Osteoblast (primary cell): ENCODE measurements at regions not wholly inside any gene's neighbourhood (a gene's known extent, or its start where the extent isn't known, plus 50 kb on each side); places are given as distances from the start of the nearest gene placed in this dataset.

Experiments
- DNase-seq: peaks from one replicate; pipeline ENCODE4 v3.0.0; 2011; ENCODE audit warnings: low spot score, mixed read lengths; ENCODE audit not compliant: insufficient read length; ENCODE audit errors: missing footprints
- H2AFZ ChIP-seq: 2 replicates; pipeline ENCODE4 v1.6.0; 2011; ENCODE audit warnings: mild to moderate bottlenecking, low read length
- H3K27ac ChIP-seq: 2 replicates; pipeline ENCODE4 v1.5.1; 2011; ENCODE audit warnings: mild to moderate bottlenecking, low read depth, low read length, moderate library complexity
- H3K27me3 ChIP-seq: 2 replicates; pipeline ENCODE4 v1.6.0; 2012; ENCODE audit warnings: mild to moderate bottlenecking, control low read depth, inconsistent platforms, low read length, moderate library complexity; ENCODE audit not compliant: insufficient read depth
- H3K36me3 ChIP-seq: 2 replicates; pipeline ENCODE4 v1.5.1; 2011; ENCODE audit warnings: mild to moderate bottlenecking, low read length, control low read depth, moderate library complexity; ENCODE audit not compliant: insufficient read depth
- H3K4me1 ChIP-seq: 2 replicates; pipeline ENCODE4 v1.5.1; 2011; ENCODE audit warnings: mild to moderate bottlenecking, low read length, control low read depth, moderate library complexity; ENCODE audit not compliant: insufficient read depth
- H3K4me2 ChIP-seq: 2 replicates; pipeline ENCODE4 v1.6.0; 2011; ENCODE audit warnings: mild to moderate bottlenecking, low read length; ENCODE audit not compliant: insufficient read depth
- H3K4me3 ChIP-seq: fragments of 200-600 bp; sonication (generic); 3 replicates; pipeline ENCODE4 v1.5.1; 2012; ENCODE audit warnings: mild to moderate bottlenecking, low read length, inconsistent platforms; ENCODE audit not compliant: insufficient read depth
- H3K79me2 ChIP-seq: 2 replicates; pipeline ENCODE4 v1.6.0; 2012; ENCODE audit warnings: mild to moderate bottlenecking, low read length, control low read depth, inconsistent platforms; ENCODE audit not compliant: insufficient read depth
- H3K9me3 ChIP-seq: 2 replicates; pipeline ENCODE4 v1.5.1; 2011; ENCODE audit warnings: low read depth, low read length, control low read depth
- H4K20me1 ChIP-seq: 2 replicates; pipeline ENCODE4 v1.6.0; 2012; ENCODE audit warnings: mild to moderate bottlenecking, low read length, control low read depth; ENCODE audit not compliant: insufficient read depth
- TF ChIP-seq, protein P1 (sequence below): IDR thresholded peaks from 2 replicates; pipeline ENCODE4 v1.5.1; 2011; ENCODE audit warnings: mild to moderate bottlenecking, low read depth, low read length, moderate library complexity; ENCODE audit errors: extremely low read depth

DNA sequence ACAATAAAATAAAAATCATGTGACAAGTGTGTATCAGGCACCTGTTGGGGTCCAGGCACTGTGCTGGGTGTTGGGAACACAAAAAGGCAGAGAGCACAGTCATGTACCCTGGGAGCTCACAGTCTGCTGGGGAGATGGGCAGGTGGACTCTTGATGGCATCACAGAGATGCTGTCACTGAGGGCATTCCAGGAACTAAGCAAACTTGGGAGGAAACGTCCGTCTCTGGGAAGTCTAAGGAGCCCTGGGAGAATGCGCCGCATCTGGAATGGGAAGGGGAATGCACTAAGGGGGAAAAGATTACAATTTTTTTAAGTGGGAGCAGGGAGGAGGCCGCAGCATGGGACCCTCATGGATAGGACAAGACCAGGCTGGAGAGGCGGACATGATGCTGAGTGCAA lies 80.9 kb upstream of the ZNF423 start:
- Histone ChIP-seq H3K36me3 (no peaks in the 10 kb centered on the region), H3K79me2 (no peaks in the 10 kb centered on the region), H3K4me2 (no peak overlapping the region), H3K4me1 (no peaks in the 10 kb centered on the region), H4K20me1 (no peaks in the 10 kb centered on the region), H2AFZ (no peak overlapping the region), H3K27me3 (peaks cover 2% of the 10 kb centered on the region), H3K27ac (no peak overlapping the region), H3K9me3 (no peaks in the 10 kb centered on the region), H3K4me3 (no peak overlapping the region)
- TF ChIP-seq, protein P1, sequence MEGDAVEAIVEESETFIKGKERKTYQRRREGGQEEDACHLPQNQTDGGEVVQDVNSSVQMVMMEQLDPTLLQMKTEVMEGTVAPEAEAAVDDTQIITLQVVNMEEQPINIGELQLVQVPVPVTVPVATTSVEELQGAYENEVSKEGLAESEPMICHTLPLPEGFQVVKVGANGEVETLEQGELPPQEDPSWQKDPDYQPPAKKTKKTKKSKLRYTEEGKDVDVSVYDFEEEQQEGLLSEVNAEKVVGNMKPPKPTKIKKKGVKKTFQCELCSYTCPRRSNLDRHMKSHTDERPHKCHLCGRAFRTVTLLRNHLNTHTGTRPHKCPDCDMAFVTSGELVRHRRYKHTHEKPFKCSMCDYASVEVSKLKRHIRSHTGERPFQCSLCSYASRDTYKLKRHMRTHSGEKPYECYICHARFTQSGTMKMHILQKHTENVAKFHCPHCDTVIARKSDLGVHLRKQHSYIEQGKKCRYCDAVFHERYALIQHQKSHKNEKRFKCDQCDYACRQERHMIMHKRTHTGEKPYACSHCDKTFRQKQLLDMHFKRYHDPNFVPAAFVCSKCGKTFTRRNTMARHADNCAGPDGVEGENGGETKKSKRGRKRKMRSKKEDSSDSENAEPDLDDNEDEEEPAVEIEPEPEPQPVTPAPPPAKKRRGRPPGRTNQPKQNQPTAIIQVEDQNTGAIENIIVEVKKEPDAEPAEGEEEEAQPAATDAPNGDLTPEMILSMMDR, result no peak
- no peak for DNase-seq

DNA sequence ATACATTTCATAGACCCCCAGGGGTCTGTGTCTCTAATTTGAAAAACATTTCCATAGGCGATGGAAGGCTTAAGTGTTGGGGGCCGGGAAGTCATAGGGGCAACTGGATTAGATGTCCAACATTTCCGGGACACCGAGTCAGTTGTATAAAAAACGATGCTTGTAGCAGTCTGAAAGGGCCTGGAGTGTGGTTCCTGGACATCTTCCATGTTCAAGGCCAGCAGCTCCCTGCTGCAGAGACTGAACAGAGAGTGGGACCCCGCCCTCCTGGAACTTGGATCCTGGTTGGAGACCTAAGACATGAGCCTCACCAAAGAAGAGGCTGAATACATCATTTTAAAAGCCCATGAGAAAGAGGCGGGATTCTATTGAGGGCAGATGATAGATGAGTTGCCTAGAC lies 82.0 kb upstream of the ZNF423 start:
- no peak overlapping the region for H3K4me3 ChIP-seq
- TF ChIP-seq, protein P1, result no peak
- H3K27me3 ChIP-seq, result peaks cover 2% of the 10 kb centered on the region
- H2AFZ ChIP-seq, result no peak overlapping the region
- H3K79me2 ChIP-seq, result no peaks in the 10 kb centered on the region
- no peaks in the 10 kb centered on the region for H3K36me3 ChIP-seq
- no peak for DNase-seq
- H3K4me2 ChIP-seq, result no peak overlapping the region
- no peaks in the 10 kb centered on the region for H4K20me1 ChIP-seq
- H3K9me3 ChIP-seq, result no peaks in the 10 kb centered on the region
- H3K27ac ChIP-seq, result no peak overlapping the region
- no peaks in the 10 kb centered on the region for H3K4me1 ChIP-seq

DNA sequence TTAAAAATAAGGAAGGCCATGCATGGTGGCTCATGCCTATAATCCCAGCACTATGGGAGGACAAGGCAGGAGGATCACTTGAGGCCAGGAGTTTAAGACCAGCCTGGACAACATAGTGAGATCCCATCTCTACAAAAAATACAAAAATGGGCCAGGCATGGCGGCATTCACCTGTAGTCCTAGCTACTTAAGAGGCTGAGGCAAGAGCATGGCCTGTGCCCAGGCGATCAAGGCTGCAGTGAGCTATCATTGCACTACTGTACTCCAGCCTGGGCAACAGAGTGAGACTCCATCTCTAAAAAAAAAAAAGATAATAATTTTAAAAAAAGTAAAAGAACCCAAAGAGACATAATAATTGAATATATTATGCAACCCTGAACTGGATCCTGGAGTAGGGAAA lies 83.6 kb upstream of the ZNF423 start:
- H3K4me3 ChIP-seq, result no peak overlapping the region
- H4K20me1 ChIP-seq, result no peaks in the 10 kb centered on the region
- TF ChIP-seq, protein P1, result no peak
- no peak overlapping the region for H3K27ac ChIP-seq
- H3K9me3 ChIP-seq, result no peaks in the 10 kb centered on the region
- H2AFZ ChIP-seq, result no peak overlapping the region
- no peak for DNase-seq
- H3K4me1 ChIP-seq, result no peaks in the 10 kb centered on the region
- no peak overlapping the region for H3K4me2 ChIP-seq
- H3K27me3 ChIP-seq, result peaks cover 2% of the 10 kb centered on the region
- H3K79me2 ChIP-seq, result no peaks in the 10 kb centered on the region
- H3K36me3 ChIP-seq, result no peaks in the 10 kb centered on the region

DNA sequence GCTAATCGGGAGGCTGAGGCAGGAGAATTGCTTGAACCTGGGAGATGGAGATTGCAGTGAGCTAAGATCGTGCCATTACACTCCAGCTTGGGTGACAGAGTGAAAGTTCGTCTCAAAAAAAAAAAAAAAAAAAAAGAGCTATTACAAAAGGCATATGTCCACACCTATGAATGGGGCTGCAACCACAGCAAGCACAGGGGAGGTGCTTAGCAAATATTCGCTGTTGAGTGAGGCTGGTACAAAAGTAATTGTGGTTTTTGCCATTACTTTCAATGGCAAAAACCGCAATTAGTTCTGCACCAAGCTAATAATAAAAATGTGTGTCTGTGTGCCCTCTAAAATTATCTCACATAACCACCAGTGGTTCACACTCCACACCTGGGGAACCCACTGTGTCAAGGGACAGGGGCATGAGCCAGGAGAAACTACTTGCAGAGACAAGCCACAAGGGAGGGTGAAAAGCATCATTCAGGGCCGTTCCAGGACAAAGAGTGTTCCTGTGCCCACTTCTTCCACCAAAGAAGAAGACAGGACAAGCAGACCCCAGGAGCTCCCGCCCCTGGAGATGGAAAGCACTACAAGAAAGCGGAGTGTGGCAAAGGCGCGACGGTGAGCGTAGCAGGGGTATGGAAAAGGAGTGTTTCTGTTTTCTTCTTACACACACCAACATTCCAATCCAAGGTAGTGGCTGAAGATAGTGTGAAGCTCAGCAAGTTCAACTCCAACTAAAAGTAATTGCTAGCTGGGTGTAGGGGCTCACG lies 84.4 kb upstream of the CNEP1R1 start:
- no peak overlapping the region for H3K4me3 ChIP-seq
- no peak overlapping the region for H3K27ac ChIP-seq
- H3K27me3 ChIP-seq, result no peaks in the 10 kb centered on the region
- DNase-seq, result no peak
- H3K9me3 ChIP-seq, result no peaks in the 10 kb centered on the region
- no peaks in the 10 kb centered on the region for H4K20me1 ChIP-seq
- H3K4me1 ChIP-seq, result no peaks in the 10 kb centered on the region
- no peaks in the 10 kb centered on the region for H3K36me3 ChIP-seq
- H3K4me2 ChIP-seq, result no peak overlapping the region
- TF ChIP-seq, protein P1, result no peak
- H3K79me2 ChIP-seq, result no peaks in the 10 kb centered on the region
- H2AFZ ChIP-seq, result no peak overlapping the region
